Bronchial epithelial cell (primary cell): ENCODE measurements at regions not wholly inside any gene's neighbourhood (a gene's known extent, or its start where the extent isn't known, plus 50 kb on each side); places are given as distances from the start of the nearest gene placed in this dataset.
"Not testable (repeated sequence)": the region's sequence is repeated elsewhere in the genome, so short reads cannot be mapped to it uniquely, and the experiment has no call there.

Experiments
- DNase-seq: peaks from one replicate; pipeline ENCODE4 v3.0.0-alpha.2; 2010; ENCODE audit warnings: low read depth
- FAIRE-seq: peaks from 2 replicates; lab custom pipeline; 2011; peaks lifted over from hg19 to GRCh38; lab: Jason Lieb, UNC
- H3K27me3 ChIP-seq: 2 replicates; pipeline ENCODE4 v1.5.1; 2011; ENCODE audit warnings: low read length; ENCODE audit not compliant: control insufficient read depth, insufficient read depth
- H3K36me3 ChIP-seq: 2 replicates; pipeline ENCODE4 v1.5.1; 2011; ENCODE audit warnings: low read length; ENCODE audit not compliant: control insufficient read depth, insufficient read depth
- H3K4me3 ChIP-seq: 2 replicates; pipeline ENCODE4 v1.5.1; 2011; ENCODE audit warnings: mild to moderate bottlenecking, low read depth, low read length, control low read depth
- TF ChIP-seq, protein P1 (sequence below): IDR thresholded peaks from 2 replicates; pipeline ENCODE4 v1.5.1; 2011; ENCODE audit warnings: mild to moderate bottlenecking, moderate library complexity, low read length, control low read depth, inconsistent platforms; ENCODE audit not compliant: insufficient read depth, severe bottlenecking

DNA sequence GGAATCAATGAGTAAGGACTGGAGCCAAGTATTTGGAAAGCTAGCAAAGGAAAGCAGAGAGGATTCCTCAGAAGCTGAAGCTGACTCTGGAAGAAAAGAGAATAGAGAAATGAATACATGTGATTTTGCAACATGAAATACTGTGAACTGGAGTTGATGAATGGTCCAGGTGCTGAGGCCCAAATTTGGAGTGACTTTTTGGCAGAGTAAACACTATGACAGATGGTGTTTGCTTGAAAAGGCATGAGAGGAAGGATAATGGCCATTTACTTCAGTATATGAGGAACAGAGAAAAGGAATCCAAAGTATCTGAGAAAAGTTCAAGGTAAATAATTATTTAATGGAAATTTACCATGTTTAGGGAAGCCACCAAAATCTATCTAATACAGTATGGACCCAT, 236.7 kb downstream of the SLITRK2 start:
- no peak overlapping the region for H3K4me3 ChIP-seq
- DNase-seq: no peak
- H3K36me3 ChIP-seq: no peaks in the 10 kb centered on the region
- TF ChIP-seq, protein P1, sequence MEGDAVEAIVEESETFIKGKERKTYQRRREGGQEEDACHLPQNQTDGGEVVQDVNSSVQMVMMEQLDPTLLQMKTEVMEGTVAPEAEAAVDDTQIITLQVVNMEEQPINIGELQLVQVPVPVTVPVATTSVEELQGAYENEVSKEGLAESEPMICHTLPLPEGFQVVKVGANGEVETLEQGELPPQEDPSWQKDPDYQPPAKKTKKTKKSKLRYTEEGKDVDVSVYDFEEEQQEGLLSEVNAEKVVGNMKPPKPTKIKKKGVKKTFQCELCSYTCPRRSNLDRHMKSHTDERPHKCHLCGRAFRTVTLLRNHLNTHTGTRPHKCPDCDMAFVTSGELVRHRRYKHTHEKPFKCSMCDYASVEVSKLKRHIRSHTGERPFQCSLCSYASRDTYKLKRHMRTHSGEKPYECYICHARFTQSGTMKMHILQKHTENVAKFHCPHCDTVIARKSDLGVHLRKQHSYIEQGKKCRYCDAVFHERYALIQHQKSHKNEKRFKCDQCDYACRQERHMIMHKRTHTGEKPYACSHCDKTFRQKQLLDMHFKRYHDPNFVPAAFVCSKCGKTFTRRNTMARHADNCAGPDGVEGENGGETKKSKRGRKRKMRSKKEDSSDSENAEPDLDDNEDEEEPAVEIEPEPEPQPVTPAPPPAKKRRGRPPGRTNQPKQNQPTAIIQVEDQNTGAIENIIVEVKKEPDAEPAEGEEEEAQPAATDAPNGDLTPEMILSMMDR: no peak
- H3K27me3 ChIP-seq: no peaks in the 10 kb centered on the region
- FAIRE-seq: no peak

DNA sequence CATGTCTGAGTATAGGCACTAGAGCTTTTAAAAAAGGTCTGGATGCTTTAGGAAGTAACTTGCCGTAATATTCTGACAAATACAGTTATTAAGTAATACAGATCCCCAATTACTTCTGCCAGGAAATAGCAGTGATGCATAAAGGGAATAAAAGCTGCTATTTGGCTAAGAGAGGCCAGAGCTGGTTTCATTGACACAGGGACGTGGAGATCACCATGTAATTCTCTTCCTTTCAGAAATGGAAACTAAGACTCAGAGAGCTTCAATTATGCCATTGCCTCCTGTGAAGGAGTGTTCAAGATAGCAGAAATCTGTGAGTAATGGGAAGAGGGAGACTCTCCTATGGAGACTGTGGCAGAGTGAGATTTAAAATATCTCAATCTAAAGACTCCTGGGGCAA, 238.1 kb downstream of the SLITRK2 start:
- DNase-seq (no peak), FAIRE-seq (no peak)
- no peaks in the 10 kb centered on the region for H3K36me3 ChIP-seq
- TF ChIP-seq, protein P1: no peak
- H3K4me3 ChIP-seq: no peak overlapping the region
- H3K27me3 ChIP-seq: no peaks in the 10 kb centered on the region

DNA sequence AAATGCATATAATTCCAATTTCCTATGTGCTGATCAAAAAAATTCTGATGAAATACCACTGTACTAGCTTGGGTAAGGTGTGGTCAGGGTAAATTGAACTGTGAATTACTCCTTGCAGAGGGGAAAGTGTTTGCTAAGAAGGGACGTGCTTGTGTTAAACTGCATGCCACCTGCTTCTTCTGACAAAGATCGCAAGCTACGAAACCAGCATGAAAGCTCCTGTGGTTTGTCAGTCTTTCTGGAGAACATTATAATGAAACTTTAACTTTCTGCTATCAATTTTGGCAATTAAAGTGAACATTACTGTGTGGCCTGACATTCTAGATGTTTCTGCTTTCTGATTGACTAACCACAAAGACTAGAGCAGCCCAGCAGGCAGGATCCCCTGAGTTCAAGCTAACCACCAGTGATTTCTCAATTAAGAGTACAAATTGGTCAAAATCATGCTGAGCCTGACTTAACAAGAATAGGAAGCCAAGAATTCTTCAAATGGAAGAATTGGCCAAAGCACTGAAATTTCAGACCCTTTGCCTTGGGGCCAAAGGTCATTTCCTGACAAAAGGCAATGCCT, 239.0 kb downstream of the SLITRK2 start:
- TF ChIP-seq, protein P1: no peak
- FAIRE-seq (no peak), DNase-seq (no peak)
- no peaks in the 10 kb centered on the region for H3K36me3 ChIP-seq
- H3K4me3 ChIP-seq: no peak overlapping the region
- no peaks in the 10 kb centered on the region for H3K27me3 ChIP-seq

DNA sequence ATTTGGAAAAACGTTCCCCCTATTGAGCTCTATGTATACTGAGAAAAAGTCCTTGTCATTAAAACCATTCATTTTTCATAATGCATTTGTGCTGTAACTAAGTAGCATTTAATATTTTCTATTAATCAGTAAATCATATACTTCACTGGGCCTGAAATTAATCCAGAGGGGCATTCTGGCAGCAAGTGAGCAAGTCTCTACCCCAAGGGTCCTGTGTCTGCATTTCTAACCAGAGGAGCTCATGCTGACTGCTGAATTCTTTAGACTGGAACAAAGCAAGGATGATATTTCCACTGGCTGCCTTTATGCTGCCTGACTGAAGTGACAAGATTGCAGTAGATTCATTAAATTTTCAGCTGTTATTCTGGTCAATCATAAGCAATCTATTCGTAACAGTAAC, 246.5 kb downstream of the SLITRK2 start:
- DNase-seq (no peak), FAIRE-seq (no peak)
- no peak overlapping the region for H3K4me3 ChIP-seq
- TF ChIP-seq, protein P1: no peak
- H3K27me3 ChIP-seq: no peaks in the 10 kb centered on the region
- H3K36me3 ChIP-seq: no peaks in the 10 kb centered on the region

DNA sequence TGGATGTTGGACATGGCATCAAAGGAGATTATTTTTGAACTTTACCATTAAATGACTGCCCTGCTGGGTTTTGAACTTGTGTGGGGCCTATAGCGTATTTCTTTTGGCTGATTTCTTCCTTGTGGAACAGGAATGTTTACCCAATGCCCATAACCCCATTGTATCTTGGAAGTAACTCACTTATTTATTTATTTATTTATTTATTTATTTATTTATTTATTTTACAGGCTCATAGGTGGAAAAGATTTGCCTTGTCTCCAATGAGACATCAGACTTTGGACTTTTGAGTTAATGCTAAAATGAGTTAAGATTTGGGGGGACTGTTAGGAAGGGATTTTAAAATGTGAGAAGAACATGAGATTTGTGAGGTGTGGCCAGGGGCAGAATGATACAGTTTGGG, 273.1 kb downstream of the SLITRK2 start:
- Histone ChIP-seq H3K36me3 (no peaks in the 10 kb centered on the region), H3K27me3 (no peaks in the 10 kb centered on the region), H3K4me3 (no peak overlapping the region)
- TF ChIP-seq, protein P1: no peak
- no peak for DNase-seq
- no peak for FAIRE-seq

DNA sequence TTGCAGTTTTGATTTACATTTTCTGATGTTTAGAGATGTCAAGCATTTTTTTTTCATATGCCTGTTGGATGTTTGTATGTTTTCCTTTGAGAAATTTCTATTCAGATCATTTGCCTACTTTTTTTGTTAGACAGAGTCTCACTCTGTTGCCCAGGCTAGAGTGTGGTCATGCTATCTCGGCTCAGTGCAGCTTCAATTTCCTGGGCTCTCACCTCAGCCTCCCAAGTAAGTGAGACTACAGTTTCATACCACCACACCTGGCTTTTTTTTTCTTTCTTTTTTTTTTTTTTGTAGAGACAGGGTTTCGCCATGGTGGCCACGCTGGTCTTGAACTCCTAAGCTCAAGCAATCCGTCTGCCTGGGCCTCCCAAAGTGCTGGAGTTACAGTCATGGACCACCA, 291.7 kb downstream of the SLITRK2 start:
- TF ChIP-seq, protein P1: no peak
- Histone ChIP-seq H3K36me3 (no peaks in the 10 kb centered on the region), H3K27me3 (no peaks in the 10 kb centered on the region), H3K4me3 (no peak overlapping the region)
- no peak for DNase-seq
- no peak for FAIRE-seq

DNA sequence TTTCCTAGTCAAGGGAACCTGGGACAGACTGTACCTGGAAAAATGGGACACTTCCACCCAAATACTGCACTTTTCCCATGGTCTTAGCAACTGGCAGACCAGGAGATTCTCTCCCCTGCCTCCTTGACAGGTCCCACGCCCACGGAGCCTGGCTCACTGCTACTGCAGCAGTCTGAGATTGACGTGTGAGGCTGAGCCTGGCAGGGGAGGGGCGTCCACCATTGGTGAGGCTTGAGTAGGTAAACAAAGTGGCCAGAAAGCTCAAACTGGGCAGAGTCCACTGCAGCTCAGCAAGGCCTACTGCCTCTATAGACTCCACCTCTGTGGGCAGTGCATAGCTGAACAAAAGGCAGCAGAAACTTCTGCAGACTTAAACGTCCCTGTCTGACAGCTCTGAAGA, 301.4 kb downstream of the SLITRK2 start:
- not testable (repeated sequence) for H3K36me3 ChIP-seq, FAIRE-seq, DNase-seq, H3K27me3 ChIP-seq, H3K4me3 ChIP-seq
